Activated naive CD4-positive, alpha-beta T cell treated with Interleukin-2 at 50 U/mL for 16 hours (primary cell): ENCODE measurements at regions not wholly inside any gene's neighbourhood (a gene's known extent, or its start where the extent isn't known, plus 50 kb on each side); places are given as distances from the start of the nearest gene placed in this dataset.
"Not testable (repeated sequence)": the region's sequence is repeated elsewhere in the genome, so short reads cannot be mapped to it uniquely, and the experiment has no call there.

ENCODE experiments used
- DNase-seq: peaks from one replicate; pipeline ENCODE4 v3.0.0-alpha.2; 2020

GRCh38 chr5:6321078-6321477 is 57.3 kb downstream of the MED10 start:
- DNase-seq, result no peak

GRCh38 chr5:6319116-6319515 is 59.2 kb downstream of the MED10 start:
- DNase-seq, result no peak

- no peak for DNase-seq
These were observed 61.1 kb downstream of the MED10 start for GRCh38 chr5:6317116-6317798.

- no peak for DNase-seq
These were observed 62.8 kb downstream of the MED10 start for GRCh38 chr5:6315580-6315979.

- no peak for DNase-seq
These were observed 66.5 kb downstream of the MED10 start for GRCh38 chr5:6311568-6312501.

- no peak for DNase-seq
These were observed 68.4 kb downstream of the MED10 start for GRCh38 chr5:6309949-6310348.

GRCh38 chr5:6308683-6309082 is 69.7 kb downstream of the MED10 start:
- DNase-seq, result no peak

- no peak for DNase-seq
These were observed 71.0 kb downstream of the MED10 start for GRCh38 chr5:6307304-6307703.

- DNase-seq, result no peak
These were observed 72.5 kb downstream of the MED10 start for GRCh38 chr5:6305853-6306252.

- no peak for DNase-seq
These were observed 75.7 kb downstream of the MED10 start for GRCh38 chr5:6302684-6303083.

- DNase-seq, result no peak
These were observed 76.3 kb downstream of the MED10 start for GRCh38 chr5:6302075-6302474.

GRCh38 chr5:6296524-6296923 is 81.8 kb downstream of the MED10 start:
- no peak for DNase-seq

- DNase-seq, result no peak
These were observed 86.4 kb downstream of the MED10 start for GRCh38 chr5:6291961-6292360.

- no peak for DNase-seq
These were observed 89.1 kb downstream of the MED10 start for GRCh38 chr5:6289239-6289638.

- DNase-seq, result no peak
These were observed 91.2 kb downstream of the MED10 start for GRCh38 chr5:6287176-6287575.

GRCh38 chr5:6286404-6286803 is 91.9 kb downstream of the MED10 start:
- DNase-seq, result no peak

- DNase-seq, result not testable (repeated sequence)
These were observed 93.9 kb downstream of the MED10 start for GRCh38 chr5:6284491-6284890.

- no peak for DNase-seq
These were observed 96.0 kb downstream of the MED10 start for GRCh38 chr5:6282352-6282751.

- no peak for DNase-seq
These were observed 96.5 kb downstream of the MED10 start for GRCh38 chr5:6281818-6282217.

GRCh38 chr5:6280425-6281100 is 97.8 kb downstream of the MED10 start:
- DNase-seq, result no peak

GRCh38 chr5:6279607-6280006 is 98.7 kb downstream of the MED10 start:
- no peak for DNase-seq

- no peak for DNase-seq
These were observed 103.4 kb downstream of the MED10 start for GRCh38 chr5:6274846-6275543.

- no peak for DNase-seq
These were observed 104.6 kb downstream of the MED10 start for GRCh38 chr5:6273749-6274148.
